H1 (cell line): ENCODE measurements at regions not wholly inside any gene's neighbourhood (a gene's known extent, or its start where the extent isn't known, plus 50 kb on each side); places are given as distances from the start of the nearest gene placed in this dataset.

Source experiments
- BCL11A ChIP-seq, 2 experiments: IDR thresholded peaks; one replicate each; pipeline ENCODE4 v1.6.1; 2011; ENCODE audit warnings: low read depth in 2 of 2, low read length in 2 of 2, mild to moderate bottlenecking in 2 of 2
- CTBP2 ChIP-seq: IDR thresholded peaks from 2 replicates; pipeline ENCODE4 v1.7.0; 2011; ENCODE audit warnings: borderline replicate concordance, mild to moderate bottlenecking, moderate library complexity, mixed read lengths, low read length; ENCODE audit not compliant: insufficient read depth, insufficient read length
- KDM1A ChIP-seq: fragments of 200-600, 300-600 bp; sonication (generic); IDR thresholded peaks from 2 replicates; pipeline ENCODE4 v1.7.1; 2016; ENCODE audit warnings: mild to moderate bottlenecking, low read length, borderline replicate concordance
- KDM5A ChIP-seq: fragments of 200-600 bp; IDR thresholded peaks from 2 replicates; pipeline ENCODE4 v1.7.1; 2012; ENCODE audit warnings: mild to moderate bottlenecking, low read length, inconsistent platforms, mixed read lengths
- PHF8 ChIP-seq: fragments of 200-600 bp; sonication (generic); conservative IDR thresholded peaks from 2 replicates; pipeline ENCODE4 v1.7.1; 2012; ENCODE audit warnings: low read depth, mild to moderate bottlenecking, inconsistent platforms, low read length, moderate library complexity
- TEAD4 ChIP-seq: IDR thresholded peaks from 2 replicates; pipeline ENCODE4 v1.6.1; 2012; ENCODE audit warnings: low read depth, low read length, inconsistent platforms, mixed read lengths

GRCh38 chr10:28184810-28185209 is 118.1 kb downstream of the MPP7 start (continued):
- TF ChIP-seq KDM5A (no peak), PHF8 (no peak), BCL11A (IDR thresholded peaks at IDR 0.05; ENCODE audit: low read depth in 2 of 2, low read length in 2 of 2) (no peak), TEAD4 (no peak), CTBP2 (no peak), KDM1A (no peak)
